Cardiac septum (tissue), 1 donor: ENCODE measurements at regions not wholly inside any gene's neighbourhood (a gene's known extent, or its start where the extent isn't known, plus 50 kb on each side); places are given as distances from the start of the nearest gene placed in this dataset.

Experiments used
- DNase-seq: peaks from one replicate; pipeline ENCODE4 v3.0.0-alpha.2; 2020; ENCODE audit warnings: low spot score
- intact Hi-C: fragments of 100-400 bp; cut with DNase I; formaldehyde crosslinking; loops from one replicate; pipeline ENCODE4 v1.14.0; 2022
- donor health status: DM: no; HTN: no; CAD: no.

- intact Hi-C loops = no loop called here
- no peak for DNase-seq
Observed at GRCh38 chr1:177849130-177849529, 120.7 kb downstream of the SEC16B start.

- intact Hi-C loops = no loop called here
- no peak for DNase-seq
Observed at GRCh38 chr1:177848577-177848976, 121.3 kb downstream of the SEC16B start.

GRCh38 chr1:177847843-177848242 is 122.0 kb downstream of the SEC16B start:
- DNase-seq = no peak
- intact Hi-C loops = no loop called here

DNA sequence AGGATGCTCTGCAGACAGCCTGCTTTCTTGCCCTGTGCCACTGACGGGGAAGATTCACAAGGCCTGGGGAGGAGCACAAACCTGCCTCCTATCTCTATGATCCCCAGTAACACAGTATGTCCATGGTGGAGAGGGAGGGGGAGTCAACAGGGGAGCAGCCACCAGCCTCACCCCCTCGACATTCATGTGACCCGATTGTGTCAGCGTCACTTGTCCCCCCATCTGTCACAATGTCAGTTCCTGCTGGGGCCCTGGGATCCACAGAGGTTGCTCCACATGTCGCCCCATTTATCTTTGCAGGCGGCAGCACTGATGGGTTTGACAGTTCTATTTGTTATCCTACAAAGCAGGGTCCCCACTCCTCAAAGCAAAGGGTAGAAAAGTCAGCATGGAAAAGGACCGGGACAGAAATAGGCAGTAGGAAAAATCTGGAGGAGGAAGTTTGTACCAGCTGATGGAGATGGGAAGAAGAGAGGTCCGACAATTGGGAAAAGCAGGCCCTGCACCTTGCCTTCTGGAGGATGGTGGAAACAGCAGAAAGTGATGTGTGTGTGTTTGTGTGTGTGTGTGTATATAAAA is 130.9 kb downstream of the SEC16B start:
- DNase-seq = no peak
- intact Hi-C loops = no loop called here

GRCh38 chr1:177833631-177834030 is 136.2 kb downstream of the SEC16B start:
- intact Hi-C loops = no loop called here
- DNase-seq = no peak

DNA sequence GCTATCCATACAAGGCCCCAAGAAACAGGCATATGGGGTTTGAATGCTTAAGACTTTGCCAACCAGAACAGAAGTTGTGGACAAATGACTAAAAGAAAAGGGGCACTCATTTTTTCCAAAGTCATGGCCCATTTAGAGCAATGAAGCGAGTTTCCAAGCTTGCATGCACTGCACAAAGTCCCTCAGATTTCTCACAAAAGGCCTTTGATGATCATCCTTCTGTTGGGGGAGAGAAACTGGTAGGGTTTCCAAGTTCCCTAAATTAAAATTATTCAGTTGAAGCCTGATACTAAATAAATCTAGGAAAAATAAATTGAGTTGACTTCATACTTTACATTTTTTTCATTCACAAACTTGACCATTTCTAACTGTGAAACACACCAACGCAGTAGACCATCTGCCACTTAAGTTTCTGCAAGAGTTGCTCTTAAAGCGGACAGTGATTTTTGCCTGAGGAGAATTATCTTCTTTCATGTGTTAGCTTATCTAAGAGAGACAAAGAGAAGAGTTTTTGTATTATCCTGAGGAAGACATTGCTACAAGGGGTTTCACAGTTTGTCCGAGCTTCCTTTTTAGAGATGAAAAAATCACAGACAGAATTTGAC is 139.2 kb downstream of the SEC16B start:
- intact Hi-C loops = no loop called here
- DNase-seq = no peak

DNA sequence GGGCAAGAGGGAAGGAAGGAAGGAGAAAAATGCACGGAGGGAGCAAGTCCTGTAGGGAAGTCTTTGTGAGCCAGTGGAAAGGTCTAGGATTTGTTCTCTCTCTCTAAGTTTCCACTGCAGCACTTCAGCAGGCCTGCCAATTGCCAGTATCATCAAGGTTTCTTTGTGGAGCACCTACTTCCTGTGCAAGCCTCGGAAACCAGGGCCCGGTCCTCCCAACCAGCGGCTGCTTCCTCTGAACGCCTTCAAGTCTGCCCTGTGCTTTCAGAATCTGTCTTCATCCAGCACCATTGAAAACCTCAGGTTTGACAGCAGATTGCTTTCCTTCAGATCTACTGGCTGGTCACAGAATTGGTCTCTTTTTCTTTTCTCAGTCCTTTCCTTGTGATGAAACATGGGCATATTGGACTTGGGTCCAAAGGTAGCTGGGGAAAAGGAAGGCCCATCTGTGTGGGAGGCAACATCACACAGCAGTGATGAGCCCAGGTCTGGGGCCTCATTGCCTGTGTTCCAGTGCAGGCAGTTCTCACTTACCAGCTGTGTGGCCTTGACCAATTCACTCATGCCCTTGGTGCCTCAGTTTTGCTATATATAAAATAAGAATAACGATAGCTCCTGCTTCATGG is 144.5 kb downstream of the SEC16B start:
- intact Hi-C loops = no loop called here

GRCh38 chr1:177824508-177824982 is 145.3 kb downstream of the SEC16B start:
- DNase-seq = no peak
- intact Hi-C loops = no loop called here

More for the DNA sequence above, 144.5 kb downstream of the SEC16B start:
- DNase-seq = no peak

- intact Hi-C loops = no loop called here
- DNase-seq = no peak
Observed at GRCh38 chr1:177820213-177820612, 149.6 kb downstream of the SEC16B start.

GRCh38 chr1:177817937-177818875 is 151.7 kb downstream of the SEC16B start:
- intact Hi-C loops = no loop called here
- DNase-seq = no peak

- DNase-seq = no peak
- intact Hi-C loops = no loop called here
Observed at GRCh38 chr1:177812650-177813049, 157.2 kb downstream of the SEC16B start.

GRCh38 chr1:177812144-177812543 is 157.7 kb downstream of the SEC16B start:
- intact Hi-C loops = no loop called here

DNA sequence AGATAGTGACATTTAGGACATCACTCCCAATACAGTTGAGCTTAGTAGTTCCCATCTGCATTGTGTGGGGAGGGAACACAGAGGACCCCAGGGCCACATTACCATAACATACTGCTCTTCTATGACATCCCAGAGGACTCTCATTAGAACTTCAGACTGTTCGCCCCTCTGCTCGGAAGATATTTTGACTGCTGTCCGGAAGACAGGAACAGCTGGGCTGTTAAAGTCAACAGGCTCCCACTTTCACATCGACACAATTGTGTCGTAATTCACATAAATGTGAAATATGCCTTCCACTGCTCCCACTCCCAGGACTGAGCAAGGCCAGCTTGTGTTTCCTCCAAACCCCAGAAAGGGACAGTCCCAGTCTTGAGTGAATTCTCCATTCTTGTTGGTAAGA is 158.4 kb downstream of the SEC16B start:
- intact Hi-C loops = no loop called here
- no peak for DNase-seq

More at GRCh38 chr1:177812144-177812543, 157.7 kb downstream of the SEC16B start:
- no peak for DNase-seq

GRCh38 chr1:177809819-177810218 is 160.0 kb downstream of the SEC16B start:
- no peak for DNase-seq
- intact Hi-C loops = no loop called here

GRCh38 chr1:177802304-177802703 is 167.6 kb downstream of the SEC16B start:
- intact Hi-C loops = no loop called here
- DNase-seq = no peak

GRCh38 chr1:177801790-177802189 is 168.1 kb downstream of the SEC16B start:
- intact Hi-C loops = no loop called here
- no peak for DNase-seq

DNA sequence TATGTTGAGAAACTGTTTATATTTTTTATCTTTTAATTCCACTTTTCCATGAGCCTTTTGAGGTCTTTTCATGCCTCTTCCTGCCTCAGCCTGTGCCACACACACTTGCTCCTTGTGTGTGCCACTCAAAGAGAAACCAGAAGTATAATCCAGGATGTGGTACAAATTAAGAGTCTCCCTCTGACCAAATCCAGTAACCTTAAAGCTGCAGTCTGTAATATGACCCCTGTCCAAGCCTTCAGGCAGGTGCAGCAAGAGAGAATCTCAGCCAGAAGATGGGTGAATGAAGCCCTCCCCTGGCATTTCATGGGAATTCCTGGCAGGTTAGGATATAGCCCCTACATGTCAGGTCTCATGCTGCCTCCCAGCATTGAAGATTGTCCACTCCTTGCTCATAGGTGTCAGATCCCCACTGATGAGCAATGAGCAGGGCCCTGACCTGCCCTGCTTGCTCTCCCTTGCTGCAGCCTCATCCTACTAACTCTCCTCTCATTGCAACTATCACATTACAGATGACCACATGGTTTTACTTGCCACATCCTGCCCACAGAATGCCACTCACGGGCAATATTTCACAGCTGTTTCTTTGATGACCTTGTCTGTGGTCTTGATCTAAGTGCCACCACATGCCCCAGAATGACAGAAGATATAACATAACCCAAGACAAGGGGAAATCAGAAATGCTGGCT is 169.3 kb downstream of the SEC16B start:
- intact Hi-C loops = no loop called here

GRCh38 chr1:177799746-177800145 is 170.1 kb downstream of the SEC16B start:
- intact Hi-C loops = no loop called here
- DNase-seq = no peak

More for the DNA sequence above, 169.3 kb downstream of the SEC16B start:
- DNase-seq = no peak

GRCh38 chr1:177798614-177799013 is 171.2 kb downstream of the SEC16B start:
- intact Hi-C loops = no loop called here
- no peak for DNase-seq
